ENCODE measurements at regions not wholly inside any gene's neighbourhood (a gene's known extent, or its start where the extent isn't known, plus 50 kb on each side); places are given as distances from the start of the nearest gene placed in this dataset.
"Not testable (repeated sequence)": the region's sequence is repeated elsewhere in the genome, so short reads cannot be mapped to it uniquely, and the experiment has no call there.

DNA sequence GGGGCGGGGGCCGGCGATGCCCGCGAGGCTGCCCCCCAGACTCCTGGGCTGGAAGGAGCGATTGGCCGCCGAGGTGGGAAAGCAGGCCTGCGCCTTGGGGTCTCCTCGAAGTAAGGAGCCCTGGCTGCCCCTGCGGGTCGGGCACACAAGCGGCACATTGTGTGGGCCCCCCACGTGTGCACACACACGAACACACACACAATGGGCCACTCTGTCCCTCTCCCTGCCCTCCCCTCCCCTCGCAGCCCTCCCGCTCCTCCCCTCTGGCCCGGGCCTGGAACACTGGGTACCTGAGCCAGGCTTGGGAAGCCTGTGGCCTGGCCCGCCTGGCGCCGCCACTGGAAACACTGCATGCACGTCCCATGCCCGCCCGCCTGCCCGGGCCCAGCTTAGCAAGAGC lies 517.1 kb downstream of the TP53TG3F start:
- not testable (repeated sequence) for TF ChIP-seq POLR2A, POLR2AphosphoS5 (IDR thresholded peaks at IDR 0.05)
- TF ChIP-seq, protein P1, sequence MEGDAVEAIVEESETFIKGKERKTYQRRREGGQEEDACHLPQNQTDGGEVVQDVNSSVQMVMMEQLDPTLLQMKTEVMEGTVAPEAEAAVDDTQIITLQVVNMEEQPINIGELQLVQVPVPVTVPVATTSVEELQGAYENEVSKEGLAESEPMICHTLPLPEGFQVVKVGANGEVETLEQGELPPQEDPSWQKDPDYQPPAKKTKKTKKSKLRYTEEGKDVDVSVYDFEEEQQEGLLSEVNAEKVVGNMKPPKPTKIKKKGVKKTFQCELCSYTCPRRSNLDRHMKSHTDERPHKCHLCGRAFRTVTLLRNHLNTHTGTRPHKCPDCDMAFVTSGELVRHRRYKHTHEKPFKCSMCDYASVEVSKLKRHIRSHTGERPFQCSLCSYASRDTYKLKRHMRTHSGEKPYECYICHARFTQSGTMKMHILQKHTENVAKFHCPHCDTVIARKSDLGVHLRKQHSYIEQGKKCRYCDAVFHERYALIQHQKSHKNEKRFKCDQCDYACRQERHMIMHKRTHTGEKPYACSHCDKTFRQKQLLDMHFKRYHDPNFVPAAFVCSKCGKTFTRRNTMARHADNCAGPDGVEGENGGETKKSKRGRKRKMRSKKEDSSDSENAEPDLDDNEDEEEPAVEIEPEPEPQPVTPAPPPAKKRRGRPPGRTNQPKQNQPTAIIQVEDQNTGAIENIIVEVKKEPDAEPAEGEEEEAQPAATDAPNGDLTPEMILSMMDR (IDR thresholded peaks at IDR 0.05): not testable (repeated sequence)
